Endothelial cell of umbilical vein (primary cell): ENCODE measurements at regions not wholly inside any gene's neighbourhood (a gene's known extent, or its start where the extent isn't known, plus 50 kb on each side); places are given as distances from the start of the nearest gene placed in this dataset.

Experiments used
- BruUV-seq: library from RNA; stranded (reverse); fragments of 400-500 nt; replicated peaks from 2 replicates; lab custom pipeline; 2021; lab: Mats Ljungman, UMichigan
- CTCF ChIA-PET: fragments of 300-600, 350-600 bp; sonication (Branson Sonifier 250); formaldehyde crosslinking; loops from one replicate; lab custom pipeline; 2021; ENCODE audit warnings: antibody characterized with exemption, inconsistent platforms; lab: Charles Lee
- POLR2A ChIA-PET: fragments of 300-600, 350-600 bp; sonication (Branson Sonifier 250); formaldehyde crosslinking; loops from one replicate; lab custom pipeline; 2021; ENCODE audit warnings: antibody characterized with exemption, inconsistent platforms; lab: Charles Lee
- DNase-seq: peaks from one replicate; pipeline ENCODE4 v3.0.0-alpha.2; 2011; ENCODE audit warnings: low read depth, low spot score
- FAIRE-seq: peaks from 2 replicates; lab custom pipeline; 2011; peaks lifted over from hg19 to GRCh38; lab: Jason Lieb, UNC
- H2AFZ ChIP-seq: 2 replicates; pipeline ENCODE4 v1.6.0; 2012; ENCODE audit warnings: low read depth, low read length, control low read depth, inconsistent platforms
- H3K27ac ChIP-seq: 2 replicates; pipeline ENCODE4 v1.5.1; 2011; ENCODE audit warnings: low read depth, mild to moderate bottlenecking, control low read depth, low read length, moderate library complexity; ENCODE audit not compliant: insufficient read depth
- H3K27me3 ChIP-seq, 2 experiments: 2 replicates each; pipeline versions ENCODE4 v1.6.0 to v1.6.1; 2011; ENCODE audit warnings: low read length in 2 of 2, mixed read lengths in 1 of 2; ENCODE audit not compliant: control insufficient read depth in 2 of 2, insufficient read depth in 2 of 2
- H3K36me3 ChIP-seq, 2 experiments: 2 replicates in 1 of 2; 3 replicates in 1 of 2; pipeline ENCODE4 v1.5.1; 2011; ENCODE audit warnings: low read length in 2 of 2, mild to moderate bottlenecking in 1 of 2, moderate library complexity in 1 of 2; ENCODE audit not compliant: control insufficient read depth in 2 of 2, insufficient read depth in 2 of 2; ENCODE audit errors: extremely low read depth in 1 of 2
- H3K4me1 ChIP-seq: 3 replicates; pipeline ENCODE4 v1.5.1; 2011; ENCODE audit warnings: mild to moderate bottlenecking, low read length; ENCODE audit not compliant: control insufficient read depth, insufficient read depth; ENCODE audit errors: extremely low read depth
- H3K4me2 ChIP-seq: 2 replicates; pipeline ENCODE4 v1.6.1; 2011; ENCODE audit warnings: low read length, control low read depth, mixed read lengths; ENCODE audit not compliant: insufficient read depth
- H3K4me3 ChIP-seq, 3 experiments: fragments of 200-600 bp in 1 of 3; sonication (generic), shearing (Covaris generic) in 1 of 3; replicated peaks in 1 of 3; 2 replicates each; pipeline ENCODE4 v1.5.1; 2011 to 2016; ENCODE audit warnings: control low read depth in 3 of 3, low read length in 3 of 3, mild to moderate bottlenecking in 2 of 3, inconsistent platforms in 1 of 3, low read depth in 1 of 3, moderate library complexity in 1 of 3; ENCODE audit not compliant: insufficient read depth in 1 of 3
- H3K79me2 ChIP-seq: 2 replicates; pipeline ENCODE4 v1.6.0; 2012; ENCODE audit warnings: low read length, inconsistent platforms; ENCODE audit not compliant: control insufficient read depth, insufficient read depth
- H3K9ac ChIP-seq: replicated peaks from 2 replicates; pipeline ENCODE3; 2011; ENCODE audit warnings: low read length, control low read depth; ENCODE audit not compliant: insufficient read depth; ENCODE audit errors: extremely low read depth
- H3K9me1 ChIP-seq: replicated peaks from 3 replicates; pipeline ENCODE4 v1.6.0; 2011; ENCODE audit warnings: mild to moderate bottlenecking, low read length; ENCODE audit not compliant: control insufficient read depth, insufficient read depth; ENCODE audit errors: extremely low read depth
- H3K9me3 ChIP-seq: replicated peaks from 2 replicates; pipeline ENCODE4 v1.5.1; 2012; ENCODE audit warnings: low read length, inconsistent platforms; ENCODE audit not compliant: control insufficient read depth, insufficient read depth
- H4K20me1 ChIP-seq: replicated peaks from 2 replicates; pipeline ENCODE3; 2011; ENCODE audit warnings: mild to moderate bottlenecking, low read length; ENCODE audit not compliant: control insufficient read depth, insufficient read depth; ENCODE audit errors: extremely low read depth
- EZH2 ChIP-seq: IDR thresholded peaks from 2 replicates; pipeline ENCODE4 v1.6.1; 2012; ENCODE audit warnings: borderline replicate concordance, low read depth, mild to moderate bottlenecking, moderate library complexity, low read length, inconsistent platforms; ENCODE audit not compliant: severe bottlenecking
- FOS ChIP-seq: IDR thresholded peaks from 2 replicates; pipeline ENCODE4 v1.6.1; 2011; ENCODE audit warnings: mild to moderate bottlenecking, low read length, moderate library complexity, borderline replicate concordance; ENCODE audit not compliant: insufficient read depth
- GATA2 ChIP-seq: IDR thresholded peaks from 2 replicates; pipeline ENCODE4 v1.7.0; 2011; ENCODE audit warnings: low read depth, mild to moderate bottlenecking, moderate library complexity, mixed read lengths, low read length; ENCODE audit not compliant: insufficient read length, insufficient read depth
- JUN ChIP-seq: IDR thresholded peaks from 2 replicates; pipeline ENCODE4 v1.6.1; 2011; ENCODE audit warnings: borderline replicate concordance, low read depth; ENCODE audit not compliant: insufficient read length, insufficient read depth
- MYC ChIP-seq: IDR thresholded peaks from one replicate; pipeline ENCODE4 v1.6.1; 2011; ENCODE audit warnings: mild to moderate bottlenecking, low read depth, low read length
- POLR2A ChIP-seq: IDR thresholded peaks from 2 replicates; pipeline ENCODE4 v1.6.1; 2012; ENCODE audit warnings: low read depth, mild to moderate bottlenecking, control low read depth, low read length
- POLR2AphosphoS5 ChIP-seq: IDR thresholded peaks from 2 replicates; pipeline ENCODE4 v1.6.1; 2012; ENCODE audit warnings: low read depth, mild to moderate bottlenecking, control low read depth, low read length, moderate library complexity; ENCODE audit not compliant: insufficient read depth
- dilution Hi-C: fragments of 300-500 bp; cut with MboI; formaldehyde crosslinking; loops from one replicate; pipeline ENCODE4 v1.15.0; 2019; ENCODE audit warnings: low sequenced_read_pairs; ENCODE audit not compliant: extremely low pct_ligation_motif_present
- intact Hi-C: fragments of 100-400 bp; cut with micrococcal nuclease; formaldehyde crosslinking; loops from one replicate; pipeline ENCODE4 v1.10.0; 2022
- TF ChIP-seq, protein P1 (sequence below), 2 donors: IDR thresholded peaks; 1 replicate in 1 of 2; 2 replicates in 1 of 2; pipeline ENCODE4 v1.5.1; 2011; ENCODE audit warnings: low read length in 2 of 2, mild to moderate bottlenecking in 2 of 2, moderate library complexity in 2 of 2, control low read depth in 1 of 2, inconsistent platforms in 1 of 2, low read depth in 1 of 2; ENCODE audit not compliant: insufficient read depth in 1 of 2; ENCODE audit errors: extremely low read depth in 1 of 2
- TF ChIP-seq, protein P2 (sequence below): IDR thresholded peaks from 2 replicates; pipeline ENCODE4 v1.6.1; 2011; ENCODE audit not compliant: insufficient read depth, insufficient read length

DNA sequence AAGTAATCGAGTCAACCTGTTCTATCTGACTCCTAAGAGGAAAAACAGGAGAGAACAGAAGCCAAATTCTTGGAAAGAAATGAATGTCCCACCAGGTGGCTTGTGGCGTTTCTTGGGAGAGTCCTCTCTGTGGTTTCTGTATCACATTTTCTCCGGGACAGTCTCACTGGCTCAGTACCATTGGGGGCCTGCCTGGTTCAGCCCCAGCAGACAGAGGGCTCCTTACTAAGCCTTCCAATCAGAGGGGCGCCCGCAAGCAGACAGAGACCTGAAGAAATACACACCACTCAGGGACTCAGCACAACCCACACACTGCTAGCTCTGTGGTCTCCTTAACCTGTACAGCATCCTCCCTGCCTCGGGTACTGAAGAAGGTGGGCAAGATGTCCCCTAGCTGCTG lies 302.1 kb downstream of the TLE3 start:
- Histone ChIP-seq H4K20me1 (no peaks in the 10 kb centered on the region), H3K4me3 (no peak overlapping the region), H3K27ac (no peak overlapping the region), H3K79me2 (no peaks in the 10 kb centered on the region), H3K9me1 (no peaks in the 10 kb centered on the region), H3K4me2 (no peak overlapping the region), H3K36me3 (no peaks in the 10 kb centered on the region), H3K9me3 (no peaks in the 10 kb centered on the region), H2AFZ (no peak overlapping the region), H3K27me3 (no peaks in the 10 kb centered on the region), H3K9ac (no peak overlapping the region), H3K4me1 (peaks cover 11% of the 10 kb centered on the region)
- DNase-seq: no peak
- no peak for FAIRE-seq
- BruUV-seq: no TSS peak
- CTCF ChIA-PET: interaction anchor here (1.4 to 1.7 kb wide), 2 partner anchors 16 to 47 kb away, joined by 3 to 4 read pairs; no protein-coding TSS in a partner anchor
- no peak for TF ChIP-seq JUN
- TF ChIP-seq POLR2A: no peak
- no peak for TF ChIP-seq EZH2
- no peak for TF ChIP-seq GATA2
- TF ChIP-seq, protein P1, sequence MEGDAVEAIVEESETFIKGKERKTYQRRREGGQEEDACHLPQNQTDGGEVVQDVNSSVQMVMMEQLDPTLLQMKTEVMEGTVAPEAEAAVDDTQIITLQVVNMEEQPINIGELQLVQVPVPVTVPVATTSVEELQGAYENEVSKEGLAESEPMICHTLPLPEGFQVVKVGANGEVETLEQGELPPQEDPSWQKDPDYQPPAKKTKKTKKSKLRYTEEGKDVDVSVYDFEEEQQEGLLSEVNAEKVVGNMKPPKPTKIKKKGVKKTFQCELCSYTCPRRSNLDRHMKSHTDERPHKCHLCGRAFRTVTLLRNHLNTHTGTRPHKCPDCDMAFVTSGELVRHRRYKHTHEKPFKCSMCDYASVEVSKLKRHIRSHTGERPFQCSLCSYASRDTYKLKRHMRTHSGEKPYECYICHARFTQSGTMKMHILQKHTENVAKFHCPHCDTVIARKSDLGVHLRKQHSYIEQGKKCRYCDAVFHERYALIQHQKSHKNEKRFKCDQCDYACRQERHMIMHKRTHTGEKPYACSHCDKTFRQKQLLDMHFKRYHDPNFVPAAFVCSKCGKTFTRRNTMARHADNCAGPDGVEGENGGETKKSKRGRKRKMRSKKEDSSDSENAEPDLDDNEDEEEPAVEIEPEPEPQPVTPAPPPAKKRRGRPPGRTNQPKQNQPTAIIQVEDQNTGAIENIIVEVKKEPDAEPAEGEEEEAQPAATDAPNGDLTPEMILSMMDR (IDR thresholded peaks at IDR 0.05; ENCODE audit: extremely low read depth in 1 of 2, insufficient read depth in 1 of 2, low read depth in 1 of 2, low read length in 2 of 2): no peak
- TF ChIP-seq, protein P2, sequence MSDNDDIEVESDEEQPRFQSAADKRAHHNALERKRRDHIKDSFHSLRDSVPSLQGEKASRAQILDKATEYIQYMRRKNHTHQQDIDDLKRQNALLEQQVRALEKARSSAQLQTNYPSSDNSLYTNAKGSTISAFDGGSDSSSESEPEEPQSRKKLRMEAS: no peak
- TF ChIP-seq POLR2AphosphoS5: no peak
- no peak for TF ChIP-seq FOS
- no peak for TF ChIP-seq MYC
- POLR2A ChIA-PET: no interaction called here
- dilution Hi-C loops: no loop called here
- intact Hi-C loops: no loop called here
